HCT116 (cell line): ENCODE measurements at regions not wholly inside any gene's neighbourhood (a gene's known extent, or its start where the extent isn't known, plus 50 kb on each side); places are given as distances from the start of the nearest gene placed in this dataset.
"Not testable (repeated sequence)": the region's sequence is repeated elsewhere in the genome, so short reads cannot be mapped to it uniquely, and the experiment has no call there.

Source experiments
- CTCF ChIP-seq, 3 experiments: fragments of 200-600 bp in 1 of 3; sonication (generic) in 1 of 3; IDR thresholded peaks in 2 of 3; conservative IDR thresholded peaks in 1 of 3; 2 replicates each; pipeline ENCODE4 v1.5.1; 2012 to 2017; ENCODE audit warnings: low read depth in 2 of 3, low read length in 2 of 3, antibody characterized with exemption in 1 of 3, borderline replicate concordance in 1 of 3, control low read depth in 1 of 3, mild to moderate bottlenecking in 1 of 3, mixed read lengths in 1 of 3, mixed run types in 1 of 3, moderate library complexity in 1 of 3; ENCODE audit not compliant: insufficient read depth in 1 of 3
- EGR1 ChIP-seq: IDR thresholded peaks from 2 replicates; pipeline ENCODE4 v1.6.1; 2012; ENCODE audit warnings: low read depth
- ELF1 ChIP-seq: IDR thresholded peaks from 2 replicates; pipeline ENCODE4 v1.6.1; 2012; ENCODE audit warnings: low read depth, borderline replicate concordance
- EZH2phosphoT487 ChIP-seq: fragments of 200-600 bp; IDR thresholded peaks from 2 replicates; pipeline ENCODE4 v1.6.1; 2018; ENCODE audit warnings: antibody characterized with exemption, borderline replicate concordance
- JUND ChIP-seq: IDR thresholded peaks from 2 replicates; pipeline ENCODE4 v1.6.1; 2012
- POLR2A ChIP-seq: IDR thresholded peaks from 2 replicates; pipeline ENCODE4 v1.7.0; 2011; ENCODE audit warnings: borderline replicate concordance; ENCODE audit not compliant: insufficient read depth, insufficient read length; ENCODE audit errors: extremely low read depth

- TF ChIP-seq ELF1; POLR2A; EGR1; EZH2phosphoT487; CTCF (IDR thresholded peaks at IDR 0.05 in 2 of 3, conservative IDR thresholded peaks at IDR 0.05 in 1 of 3; ENCODE audit: borderline replicate concordance in 1 of 3, insufficient read depth in 1 of 3, low read depth in 2 of 3, low read length in 2 of 3); JUND: not testable (repeated sequence)
Observed at GRCh38 chr11:71780771-71781170, 52.2 kb upstream of the DEFB108B start.
